ENCODE measurements at regions not wholly inside any gene's neighbourhood (a gene's known extent, or its start where the extent isn't known, plus 50 kb on each side); places are given as distances from the start of the nearest gene placed in this dataset.
"Not testable (repeated sequence)": the region's sequence is repeated elsewhere in the genome, so short reads cannot be mapped to it uniquely, and the experiment has no call there.

DNA sequence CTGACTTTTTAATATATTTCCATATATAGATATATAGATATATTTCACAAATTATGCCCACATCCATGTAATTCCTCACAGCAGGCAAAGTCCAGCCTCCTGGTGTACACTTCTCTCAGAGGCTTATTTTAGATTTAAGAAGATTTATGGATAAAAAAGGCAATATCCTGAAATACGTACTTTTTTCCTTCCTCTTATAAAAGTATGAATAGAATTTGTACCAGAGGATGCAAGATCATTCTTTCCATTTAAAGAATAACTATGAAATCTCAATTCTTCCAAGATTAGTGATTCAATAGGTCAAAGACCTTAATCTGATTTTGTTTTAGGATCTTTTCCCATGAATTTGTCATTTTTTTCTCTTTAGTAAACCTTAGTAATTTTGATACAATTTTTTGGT is 597.9 kb upstream of the TBL1XR1 start:
- no peaks in the 10 kb centered on the region for H3K9me3 ChIP-seq (ENCODE audit: control insufficient read depth in 2 of 2, low read length in 2 of 2)
- H3K4me3 ChIP-seq (ENCODE audit: low read length in 2 of 2) = no peak overlapping the region
- no peaks in the 10 kb centered on the region for H3K36me3 ChIP-seq (ENCODE audit: control insufficient read depth in 2 of 2, insufficient read depth in 2 of 2, low read length in 2 of 2)
- H3K27ac ChIP-seq (ENCODE audit: low read depth in 2 of 2, low read length in 2 of 2) = no peak overlapping the region
- no peaks in the 10 kb centered on the region for H3K4me1 ChIP-seq (ENCODE audit: control insufficient read depth in 2 of 2, insufficient read depth in 2 of 2, low read length in 2 of 2)
- H3K27me3 ChIP-seq (ENCODE audit: control insufficient read depth in 2 of 2, insufficient read depth in 2 of 2, low read length in 2 of 2) = no peaks in the 10 kb centered on the region
- no peak overlapping the region for H3K9ac ChIP-seq (ENCODE audit: low read depth in 1 of 2, low read length in 2 of 2)

DNA sequence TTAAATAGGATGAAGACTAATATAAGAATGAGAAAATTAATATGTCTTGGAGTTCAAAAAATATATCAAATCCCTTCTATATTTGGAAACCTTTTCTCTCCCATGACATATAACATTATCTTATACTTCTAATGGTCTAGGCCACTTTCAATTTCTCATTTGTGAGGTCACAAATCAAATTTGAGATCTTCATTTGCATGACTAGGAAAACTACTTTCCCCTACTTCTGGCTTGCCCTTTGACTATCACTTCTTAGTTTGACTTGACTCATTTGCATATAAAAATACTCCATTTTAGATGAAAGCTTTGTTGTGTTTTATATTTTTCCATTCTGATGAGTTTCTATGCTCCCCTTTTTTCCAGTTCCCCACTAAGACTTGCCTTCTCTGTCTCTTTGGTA is 598.6 kb upstream of the TBL1XR1 start:
- H3K4me1 ChIP-seq (ENCODE audit: control insufficient read depth in 2 of 2, insufficient read depth in 2 of 2, low read length in 2 of 2) = no peaks in the 10 kb centered on the region
- no peaks in the 10 kb centered on the region for H3K36me3 ChIP-seq (ENCODE audit: control insufficient read depth in 2 of 2, insufficient read depth in 2 of 2, low read length in 2 of 2)
- H3K4me3 ChIP-seq (ENCODE audit: low read length in 2 of 2) = no peak overlapping the region
- no peak overlapping the region for H3K27ac ChIP-seq (ENCODE audit: low read depth in 2 of 2, low read length in 2 of 2)
- H3K9me3 ChIP-seq (ENCODE audit: control insufficient read depth in 2 of 2, low read length in 2 of 2) = no peaks in the 10 kb centered on the region
- no peak overlapping the region for H3K9ac ChIP-seq (ENCODE audit: low read depth in 1 of 2, low read length in 2 of 2)
- H3K27me3 ChIP-seq (ENCODE audit: control insufficient read depth in 2 of 2, insufficient read depth in 2 of 2, low read length in 2 of 2) = no peaks in the 10 kb centered on the region

DNA sequence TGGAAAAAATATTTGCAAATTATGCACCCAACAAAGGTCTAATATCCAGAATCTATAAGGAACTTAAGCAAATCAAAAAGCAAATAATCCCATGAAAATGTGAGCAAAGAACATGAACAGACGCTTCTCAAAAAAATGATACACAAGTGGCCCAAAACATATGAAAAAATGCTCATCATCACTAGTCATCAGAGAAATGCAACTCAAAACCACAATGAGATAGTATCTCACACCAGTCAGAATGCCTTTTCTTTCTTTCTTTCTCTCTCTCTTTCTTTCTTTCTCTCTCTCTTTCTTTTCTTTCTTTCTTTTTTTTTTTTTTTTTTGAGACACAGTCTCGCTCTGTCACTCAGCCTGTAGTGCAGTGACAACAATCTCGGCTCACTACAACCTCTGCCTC is 602.9 kb upstream of the TBL1XR1 start:
- H3K27me3 ChIP-seq (ENCODE audit: control insufficient read depth in 2 of 2, insufficient read depth in 2 of 2, low read length in 2 of 2); H3K4me1 ChIP-seq (ENCODE audit: control insufficient read depth in 2 of 2, insufficient read depth in 2 of 2, low read length in 2 of 2); H3K9ac ChIP-seq (ENCODE audit: low read depth in 1 of 2, low read length in 2 of 2); H3K27ac ChIP-seq (ENCODE audit: low read depth in 2 of 2, low read length in 2 of 2); H3K36me3 ChIP-seq (ENCODE audit: control insufficient read depth in 2 of 2, insufficient read depth in 2 of 2, low read length in 2 of 2); H3K4me3 ChIP-seq (ENCODE audit: low read length in 2 of 2); H3K9me3 ChIP-seq (ENCODE audit: control insufficient read depth in 2 of 2, low read length in 2 of 2): not testable (repeated sequence)

DNA sequence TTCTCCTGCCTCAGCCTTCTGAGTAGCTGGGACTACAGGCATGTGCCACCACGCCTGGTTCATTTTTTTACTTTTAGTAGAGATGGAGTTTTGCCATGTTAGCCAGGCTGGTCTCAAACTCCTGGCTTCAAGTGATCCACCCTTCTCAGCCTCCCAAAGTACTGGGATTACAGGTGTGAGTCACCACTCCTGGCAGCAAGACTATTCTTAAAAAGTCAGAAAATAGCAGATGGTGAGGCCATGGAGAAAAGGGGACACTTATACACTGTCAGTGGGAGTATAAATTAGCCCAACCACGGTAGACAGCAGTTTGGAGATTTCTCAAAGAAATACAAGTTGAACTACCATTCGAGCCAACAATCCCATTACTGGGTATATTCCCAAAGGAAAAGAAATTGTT is 603.3 kb upstream of the TBL1XR1 start:
- H3K4me1 ChIP-seq (ENCODE audit: control insufficient read depth in 2 of 2, insufficient read depth in 2 of 2, low read length in 2 of 2) = no peaks in the 10 kb centered on the region
- no peaks in the 10 kb centered on the region for H3K36me3 ChIP-seq (ENCODE audit: control insufficient read depth in 2 of 2, insufficient read depth in 2 of 2, low read length in 2 of 2)
- no peaks in the 10 kb centered on the region for H3K9me3 ChIP-seq (ENCODE audit: control insufficient read depth in 2 of 2, low read length in 2 of 2)
- no peak overlapping the region for H3K27ac ChIP-seq (ENCODE audit: low read depth in 2 of 2, low read length in 2 of 2)
- H3K4me3 ChIP-seq (ENCODE audit: low read length in 2 of 2) = no peak overlapping the region
- H3K27me3 ChIP-seq (ENCODE audit: control insufficient read depth in 2 of 2, insufficient read depth in 2 of 2, low read length in 2 of 2) = no peaks in the 10 kb centered on the region
- no peak overlapping the region for H3K9ac ChIP-seq (ENCODE audit: low read depth in 1 of 2, low read length in 2 of 2)

DNA sequence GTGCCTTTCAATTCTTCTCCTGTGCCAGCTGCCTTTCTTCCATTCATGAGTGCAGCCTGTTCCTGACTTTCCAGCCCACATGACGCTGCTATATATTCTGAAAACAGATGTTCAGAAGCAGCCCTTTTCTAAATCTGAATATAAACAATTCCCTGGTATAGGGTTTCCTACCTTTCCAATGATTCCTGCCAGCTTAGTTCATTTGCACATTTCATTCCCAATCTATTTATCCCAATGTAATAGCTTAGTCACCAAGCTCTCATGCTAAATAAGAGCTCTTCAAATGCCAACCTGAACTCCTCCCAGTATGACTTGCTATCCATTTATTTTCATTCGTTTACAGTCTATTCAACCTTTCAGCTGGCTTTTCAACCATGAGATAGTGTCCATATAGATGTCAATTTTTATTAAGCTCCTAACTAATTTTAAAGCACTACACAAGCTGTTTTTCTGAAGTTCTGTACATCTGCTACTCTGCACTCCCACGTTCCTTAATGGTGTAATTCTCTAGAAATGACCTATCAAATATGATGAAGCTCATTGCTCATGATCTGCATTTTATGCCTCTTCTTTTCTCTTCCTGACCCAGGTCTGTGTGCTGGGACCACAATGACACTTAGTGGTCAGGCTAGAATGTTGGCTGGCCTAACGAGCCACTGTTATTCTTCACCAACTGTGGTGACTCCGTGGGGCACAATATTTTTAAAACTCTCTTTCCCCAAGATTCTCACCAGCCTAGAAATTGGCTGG is 605.0 kb upstream of the TBL1XR1 start:
- Histone ChIP-seq H3K9ac (ENCODE audit: low read depth in 1 of 2, low read length in 2 of 2) (no peak overlapping the region), H3K36me3 (ENCODE audit: control insufficient read depth in 2 of 2, insufficient read depth in 2 of 2, low read length in 2 of 2) (no peaks in the 10 kb centered on the region), H3K27me3 (ENCODE audit: control insufficient read depth in 2 of 2, insufficient read depth in 2 of 2, low read length in 2 of 2) (no peaks in the 10 kb centered on the region), H3K27ac (ENCODE audit: low read depth in 2 of 2, low read length in 2 of 2) (no peak overlapping the region), H3K4me1 (ENCODE audit: control insufficient read depth in 2 of 2, insufficient read depth in 2 of 2, low read length in 2 of 2) (no peaks in the 10 kb centered on the region), H3K4me3 (ENCODE audit: low read length in 2 of 2) (no peak overlapping the region), H3K9me3 (ENCODE audit: control insufficient read depth in 2 of 2, low read length in 2 of 2) (no peaks in the 10 kb centered on the region)

DNA sequence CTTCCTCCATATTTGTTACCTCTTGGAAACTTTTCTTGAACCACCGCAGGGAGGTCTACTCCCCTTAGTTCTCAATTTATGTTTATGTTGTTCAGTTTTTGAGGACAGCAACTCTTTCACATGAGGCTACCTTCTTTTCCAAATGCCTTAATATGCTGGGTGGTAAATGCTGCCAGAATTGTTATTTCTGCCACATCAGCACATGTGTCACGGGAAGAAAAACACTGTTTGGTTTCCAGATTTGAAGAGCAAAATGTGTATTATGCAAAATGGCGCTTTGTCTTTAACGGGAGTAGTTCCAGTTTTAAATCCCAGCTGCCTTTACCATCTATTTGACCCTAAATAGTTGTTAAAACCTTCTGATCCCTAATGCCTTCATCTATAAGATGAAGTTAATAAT is 606.2 kb upstream of the TBL1XR1 start:
- no peaks in the 10 kb centered on the region for H3K4me1 ChIP-seq (ENCODE audit: control insufficient read depth in 2 of 2, insufficient read depth in 2 of 2, low read length in 2 of 2)
- no peaks in the 10 kb centered on the region for H3K27me3 ChIP-seq (ENCODE audit: control insufficient read depth in 2 of 2, insufficient read depth in 2 of 2, low read length in 2 of 2)
- H3K9ac ChIP-seq (ENCODE audit: low read depth in 1 of 2, low read length in 2 of 2) = no peak overlapping the region
- no peak overlapping the region for H3K4me3 ChIP-seq (ENCODE audit: low read length in 2 of 2)
- no peaks in the 10 kb centered on the region for H3K36me3 ChIP-seq (ENCODE audit: control insufficient read depth in 2 of 2, insufficient read depth in 2 of 2, low read length in 2 of 2)
- H3K27ac ChIP-seq (ENCODE audit: low read depth in 2 of 2, low read length in 2 of 2) = no peak overlapping the region
- H3K9me3 ChIP-seq (ENCODE audit: control insufficient read depth in 2 of 2, low read length in 2 of 2) = no peaks in the 10 kb centered on the region

DNA sequence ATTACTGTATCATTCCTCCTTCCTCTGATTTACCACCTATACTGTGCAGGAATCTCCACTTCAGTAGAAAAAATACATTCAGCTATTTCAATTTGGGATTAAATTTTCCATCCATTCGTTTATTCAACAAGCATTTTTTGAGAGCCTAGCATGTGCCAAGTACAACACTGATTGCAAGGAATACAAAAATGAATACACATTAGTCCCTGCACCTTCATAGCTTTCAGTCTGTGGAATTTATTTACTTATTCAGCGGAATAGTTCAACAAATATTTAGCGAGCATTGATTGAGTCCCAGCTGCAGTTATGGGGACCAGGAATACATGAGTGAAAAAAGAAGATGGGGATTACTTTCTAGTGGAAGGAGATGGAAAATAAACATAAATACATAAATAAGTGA is 606.8 kb upstream of the TBL1XR1 start:
- no peaks in the 10 kb centered on the region for H3K27me3 ChIP-seq (ENCODE audit: control insufficient read depth in 2 of 2, insufficient read depth in 2 of 2, low read length in 2 of 2)
- no peaks in the 10 kb centered on the region for H3K4me1 ChIP-seq (ENCODE audit: control insufficient read depth in 2 of 2, insufficient read depth in 2 of 2, low read length in 2 of 2)
- no peak overlapping the region for H3K27ac ChIP-seq (ENCODE audit: low read depth in 2 of 2, low read length in 2 of 2)
- H3K36me3 ChIP-seq (ENCODE audit: control insufficient read depth in 2 of 2, insufficient read depth in 2 of 2, low read length in 2 of 2) = no peaks in the 10 kb centered on the region
- H3K9me3 ChIP-seq (ENCODE audit: control insufficient read depth in 2 of 2, low read length in 2 of 2) = no peaks in the 10 kb centered on the region
- no peak overlapping the region for H3K9ac ChIP-seq (ENCODE audit: low read depth in 1 of 2, low read length in 2 of 2)
- H3K4me3 ChIP-seq (ENCODE audit: low read length in 2 of 2) = no peak overlapping the region

DNA sequence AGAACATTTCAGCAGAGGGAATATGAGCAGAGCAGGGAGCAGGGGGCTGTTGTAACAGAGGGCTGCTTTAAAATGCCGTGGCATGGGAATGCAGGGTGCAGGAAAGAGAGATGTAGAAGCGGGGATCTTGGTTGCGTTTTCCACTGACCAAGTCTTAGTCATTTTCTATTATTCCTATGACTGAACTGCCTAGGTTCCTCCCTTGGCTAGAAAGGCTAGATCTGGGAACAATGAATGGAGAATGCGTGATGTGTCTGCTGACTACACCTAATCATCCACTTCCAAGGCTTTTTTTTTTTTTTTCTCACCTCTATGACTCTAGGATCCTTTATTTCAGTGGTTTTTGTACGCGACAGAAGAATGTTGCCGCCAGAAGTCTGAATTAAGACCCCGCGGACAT is 607.4 kb upstream of the TBL1XR1 start:
- H3K9ac ChIP-seq (ENCODE audit: low read depth in 1 of 2, low read length in 2 of 2) = no peak overlapping the region
- H3K4me1 ChIP-seq (ENCODE audit: control insufficient read depth in 2 of 2, insufficient read depth in 2 of 2, low read length in 2 of 2) = no peaks in the 10 kb centered on the region
- H3K27ac ChIP-seq (ENCODE audit: low read depth in 2 of 2, low read length in 2 of 2) = no peak overlapping the region
- no peaks in the 10 kb centered on the region for H3K36me3 ChIP-seq (ENCODE audit: control insufficient read depth in 2 of 2, insufficient read depth in 2 of 2, low read length in 2 of 2)
- no peaks in the 10 kb centered on the region for H3K9me3 ChIP-seq (ENCODE audit: control insufficient read depth in 2 of 2, low read length in 2 of 2)
- no peak overlapping the region for H3K4me3 ChIP-seq (ENCODE audit: low read length in 2 of 2)
- H3K27me3 ChIP-seq (ENCODE audit: control insufficient read depth in 2 of 2, insufficient read depth in 2 of 2, low read length in 2 of 2) = no peaks in the 10 kb centered on the region

DNA sequence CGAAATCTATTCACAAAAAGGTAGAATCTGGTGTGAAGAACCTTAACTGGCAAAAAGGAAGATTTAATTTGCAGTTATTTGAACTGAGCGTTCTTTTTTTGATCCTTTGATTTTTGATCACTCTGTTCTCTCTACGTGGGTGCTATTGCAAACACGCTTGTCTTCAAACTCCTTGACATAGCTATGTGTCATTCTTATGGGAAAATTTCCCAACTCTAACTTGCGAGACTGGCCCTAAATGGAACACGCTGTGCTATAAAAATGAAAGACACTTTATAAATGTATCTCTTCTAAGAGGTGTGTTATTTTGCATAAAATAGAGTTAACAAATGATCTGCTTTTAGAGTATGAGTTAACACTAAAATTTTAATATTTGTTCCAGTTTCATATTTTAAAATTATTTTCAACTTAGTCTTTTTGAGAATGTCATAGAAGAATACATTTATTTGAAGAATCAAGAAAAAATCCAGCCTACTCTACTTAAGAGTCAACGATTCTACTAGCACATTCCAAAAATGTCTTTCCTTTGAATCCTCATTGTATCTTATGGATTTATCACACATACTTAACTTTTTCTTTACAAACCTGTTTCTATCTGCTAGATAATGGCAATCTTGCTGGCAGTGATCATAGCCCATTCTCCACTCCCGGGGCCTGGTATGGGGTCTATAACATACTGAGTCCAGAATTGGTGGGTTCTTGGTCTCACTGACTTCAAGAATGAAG is 610.0 kb upstream of the TBL1XR1 start:
- Histone ChIP-seq H3K27ac (ENCODE audit: low read depth in 2 of 2, low read length in 2 of 2) (no peak overlapping the region), H3K27me3 (ENCODE audit: control insufficient read depth in 2 of 2, insufficient read depth in 2 of 2, low read length in 2 of 2) (no peaks in the 10 kb centered on the region), H3K9me3 (ENCODE audit: control insufficient read depth in 2 of 2, low read length in 2 of 2) (no peaks in the 10 kb centered on the region), H3K4me1 (ENCODE audit: control insufficient read depth in 2 of 2, insufficient read depth in 2 of 2, low read length in 2 of 2) (no peaks in the 10 kb centered on the region), H3K4me3 (ENCODE audit: low read length in 2 of 2) (no peak overlapping the region), H3K9ac (ENCODE audit: low read depth in 1 of 2, low read length in 2 of 2) (no peak overlapping the region), H3K36me3 (ENCODE audit: control insufficient read depth in 2 of 2, insufficient read depth in 2 of 2, low read length in 2 of 2) (no peaks in the 10 kb centered on the region)

DNA sequence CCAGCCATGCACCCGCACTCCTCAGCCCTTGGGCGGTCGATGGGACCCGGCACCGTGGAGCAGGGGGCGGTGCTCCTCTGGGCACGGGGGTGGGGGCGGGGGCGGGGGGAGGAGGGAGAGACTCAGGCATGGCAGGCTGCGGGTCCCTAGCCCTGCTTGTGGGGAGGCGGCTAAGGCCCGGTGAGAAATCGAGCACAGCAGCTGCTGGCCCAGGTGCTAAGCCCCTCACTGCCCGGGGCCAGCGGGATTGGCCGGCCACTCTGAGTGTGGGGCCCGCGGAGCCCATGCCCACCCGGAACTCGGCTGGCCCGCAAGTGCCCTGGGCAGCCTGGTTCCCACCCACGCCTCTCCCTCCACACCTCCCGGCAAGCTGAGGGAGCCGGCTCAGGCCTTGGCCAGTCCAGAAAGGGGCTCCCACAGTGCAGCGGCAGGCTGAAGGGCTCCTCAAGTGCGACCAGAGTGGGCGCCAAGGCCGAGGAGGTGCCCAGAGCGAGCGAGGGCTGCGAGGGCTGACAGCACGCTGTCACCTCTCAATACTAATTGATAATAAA is 611.7 kb upstream of the TBL1XR1 start:
- not testable (repeated sequence) for H3K36me3 ChIP-seq (ENCODE audit: control insufficient read depth in 2 of 2, insufficient read depth in 2 of 2, low read length in 2 of 2); H3K27me3 ChIP-seq (ENCODE audit: control insufficient read depth in 2 of 2, insufficient read depth in 2 of 2, low read length in 2 of 2); H3K27ac ChIP-seq (ENCODE audit: low read depth in 2 of 2, low read length in 2 of 2); H3K9ac ChIP-seq (ENCODE audit: low read depth in 1 of 2, low read length in 2 of 2); H3K4me3 ChIP-seq (ENCODE audit: low read length in 2 of 2); H3K4me1 ChIP-seq (ENCODE audit: control insufficient read depth in 2 of 2, insufficient read depth in 2 of 2, low read length in 2 of 2); H3K9me3 ChIP-seq (ENCODE audit: control insufficient read depth in 2 of 2, low read length in 2 of 2)
